Large intestine (tissue), 3 donors: ENCODE measurements at regions not wholly inside any gene's neighbourhood (a gene's known extent, or its start where the extent isn't known, plus 50 kb on each side); places are given as distances from the start of the nearest gene placed in this dataset.

Source experiments
- DNase-seq, 2 donors: peaks; one replicate each; pipeline versions ENCODE4 v3.0.0 to v3.0.0-alpha.2; 2013
- H3K27ac ChIP-seq: one replicate; pipeline ENCODE4 v1.5.1; 2013; ENCODE audit warnings: low read length
- H3K27me3 ChIP-seq: 2 replicates; pipeline ENCODE4 v1.6.1; 2013; ENCODE audit warnings: low read length; ENCODE audit not compliant: control insufficient read depth, insufficient read depth
- H3K36me3 ChIP-seq: 2 replicates; pipeline ENCODE4 v1.6.1; 2013; ENCODE audit warnings: low read length; ENCODE audit not compliant: control insufficient read depth, insufficient read depth
- H3K4me1 ChIP-seq: one replicate; pipeline ENCODE4 v1.6.1; 2013; ENCODE audit warnings: low read length; ENCODE audit not compliant: control insufficient read depth, insufficient read depth
- H3K4me3 ChIP-seq: one replicate; pipeline ENCODE4 v1.5.1; 2013; ENCODE audit warnings: low read length
- H3K9me3 ChIP-seq: one replicate; pipeline ENCODE4 v1.6.1; 2013; ENCODE audit warnings: mild to moderate bottlenecking, low read depth, low read length, moderate library complexity; ENCODE audit not compliant: control insufficient read depth
- WGBS: methylation state at CpG from one replicate; pipeline ENCODE4 v1.1.5; 2013; ENCODE audit warnings: low lambda C conversion rate; ENCODE audit not compliant: insufficient coverage; 5-methylcytosine and 5-hydroxymethylcytosine counted together

- no peak for DNase-seq
- H3K27me3 ChIP-seq, result no peaks in the 10 kb centered on the region
- H3K36me3 ChIP-seq, result no peaks in the 10 kb centered on the region
- no peaks in the 10 kb centered on the region for H3K9me3 ChIP-seq
- H3K4me3 ChIP-seq, result no peak overlapping the region
- no CpG with 5 or more reads among the region's 16 CpGs for WGBS
- H3K27ac ChIP-seq, result no peak overlapping the region
- no peaks in the 10 kb centered on the region for H3K4me1 ChIP-seq
These were observed 1977.7 kb upstream of the LRRTM1 start for GRCh38 chr2:82282111-82282882.

- no peaks in the 10 kb centered on the region for H3K9me3 ChIP-seq
- no peak overlapping the region for H3K4me3 ChIP-seq
- H3K36me3 ChIP-seq, result no peaks in the 10 kb centered on the region
- no peaks in the 10 kb centered on the region for H3K27me3 ChIP-seq
- DNase-seq, result no peak
- H3K27ac ChIP-seq, result no peak overlapping the region
- WGBS, result no CpG with 5 or more reads among the region's 1 CpG
- no peaks in the 10 kb centered on the region for H3K4me1 ChIP-seq
These were observed 1974.8 kb upstream of the LRRTM1 start for GRCh38 chr2:82279367-82279766.

GRCh38 chr2:82278416-82278815, 1973.9 kb upstream of the LRRTM1 start:
- DNase-seq, result no peak
- no peaks in the 10 kb centered on the region for H3K4me1 ChIP-seq
- no peak overlapping the region for H3K4me3 ChIP-seq
- H3K36me3 ChIP-seq, result no peaks in the 10 kb centered on the region
- no CpG with 5 or more reads among the region's 1 CpG for WGBS
- no peaks in the 10 kb centered on the region for H3K27me3 ChIP-seq
- no peaks in the 10 kb centered on the region for H3K9me3 ChIP-seq
- no peak overlapping the region for H3K27ac ChIP-seq

- Histone ChIP-seq H3K4me1 (no peaks in the 10 kb centered on the region), H3K27ac (no peak overlapping the region), H3K27me3 (no peaks in the 10 kb centered on the region), H3K4me3 (no peak overlapping the region), H3K36me3 (no peaks in the 10 kb centered on the region), H3K9me3 (no peaks in the 10 kb centered on the region)
- WGBS, result no CpG with 5 or more reads among the region's 2 CpGs
- no peak for DNase-seq
These were observed 1971.0 kb upstream of the LRRTM1 start for GRCh38 chr2:82275599-82275998.

DNA sequence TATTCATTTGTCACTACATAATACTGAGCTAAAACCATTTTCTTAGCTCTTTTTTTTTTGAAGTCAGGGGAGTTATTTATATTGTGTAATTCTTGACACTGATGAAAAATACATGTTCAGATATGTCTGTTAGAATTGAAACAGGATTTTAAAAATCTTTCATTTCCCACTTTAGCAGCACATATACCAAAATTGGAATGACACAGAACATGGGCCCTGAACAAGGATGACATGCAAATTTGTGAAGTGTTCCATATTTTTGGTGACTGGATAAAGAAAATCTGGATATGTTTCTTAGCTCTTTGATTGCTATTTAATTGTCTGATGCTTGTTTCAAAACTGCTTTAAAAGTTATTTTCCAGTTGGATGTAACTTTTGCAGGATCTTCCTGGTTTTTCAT, 1963.9 kb upstream of the LRRTM1 start:
- no peaks in the 10 kb centered on the region for H3K36me3 ChIP-seq
- H3K4me3 ChIP-seq, result no peak overlapping the region
- no peaks in the 10 kb centered on the region for H3K9me3 ChIP-seq
- no peak for DNase-seq
- no peak overlapping the region for H3K27ac ChIP-seq
- H3K4me1 ChIP-seq, result no peaks in the 10 kb centered on the region
- no peaks in the 10 kb centered on the region for H3K27me3 ChIP-seq

DNA sequence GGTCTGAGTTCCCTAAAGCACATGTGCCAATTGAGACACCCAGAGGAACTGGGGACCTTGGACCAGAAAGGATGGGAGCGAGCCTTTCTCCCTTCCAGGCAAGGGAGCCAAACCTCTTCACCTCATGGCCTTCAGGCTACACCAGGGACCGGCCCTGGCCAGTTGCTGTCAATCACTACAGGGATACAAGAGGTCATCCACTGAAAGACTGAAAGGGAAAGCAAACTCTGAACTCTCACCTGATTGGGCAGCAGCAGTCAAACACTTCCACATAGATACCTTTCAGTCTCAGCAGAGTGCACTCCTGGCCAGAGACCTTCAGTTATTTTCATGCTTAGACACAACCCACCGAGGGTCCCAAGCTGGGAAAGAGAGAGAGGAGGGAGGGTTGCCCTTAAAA, 1956.0 kb upstream of the LRRTM1 start:
- DNase-seq, result no peak
- Histone ChIP-seq H3K4me1 (no peaks in the 10 kb centered on the region), H3K4me3 (no peak overlapping the region), H3K36me3 (no peaks in the 10 kb centered on the region), H3K27ac (no peak overlapping the region), H3K9me3 (no peaks in the 10 kb centered on the region), H3K27me3 (no peaks in the 10 kb centered on the region)
- WGBS, result no CpG with 5 or more reads among the region's 3 CpGs

DNA sequence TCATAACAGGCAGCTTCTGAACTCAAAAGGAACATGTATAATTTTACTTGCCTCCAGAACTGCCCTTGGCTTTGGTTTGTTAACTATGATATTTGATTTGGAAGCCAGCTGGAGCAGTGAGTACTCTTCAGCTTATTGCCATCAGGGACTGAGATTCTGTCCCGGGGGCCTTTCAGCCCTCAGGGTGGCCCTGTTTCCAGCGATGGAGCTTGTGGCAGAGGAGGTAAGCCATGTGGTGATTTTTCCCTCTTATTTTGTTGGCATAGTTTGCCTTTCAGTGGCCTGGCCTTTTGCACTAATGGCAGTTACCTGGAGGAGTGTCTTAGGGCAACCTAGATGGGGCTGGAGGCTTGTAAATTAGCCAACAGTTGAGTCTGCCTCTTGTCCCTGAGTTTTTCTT, 1955.0 kb upstream of the LRRTM1 start:
- no peaks in the 10 kb centered on the region for H3K9me3 ChIP-seq
- H3K27me3 ChIP-seq, result no peaks in the 10 kb centered on the region
- H3K27ac ChIP-seq, result no peak overlapping the region
- H3K4me1 ChIP-seq, result no peaks in the 10 kb centered on the region
- DNase-seq, result no peak
- no CpG with 5 or more reads among the region's 2 CpGs for WGBS
- no peak overlapping the region for H3K4me3 ChIP-seq
- no peaks in the 10 kb centered on the region for H3K36me3 ChIP-seq

- no peaks in the 10 kb centered on the region for H3K4me1 ChIP-seq
- no peak for DNase-seq
- H3K9me3 ChIP-seq, result no peaks in the 10 kb centered on the region
- WGBS, result 83% methylated on average over 1 of the region's 2 CpGs
- H3K27ac ChIP-seq, result no peak overlapping the region
- H3K36me3 ChIP-seq, result no peaks in the 10 kb centered on the region
- no peaks in the 10 kb centered on the region for H3K27me3 ChIP-seq
- no peak overlapping the region for H3K4me3 ChIP-seq
These were observed 1953.4 kb upstream of the LRRTM1 start for GRCh38 chr2:82257796-82258555.

GRCh38 chr2:82256983-82257632, 1952.6 kb upstream of the LRRTM1 start:
- DNase-seq, result no peak
- Histone ChIP-seq H3K36me3 (no peaks in the 10 kb centered on the region), H3K9me3 (no peaks in the 10 kb centered on the region), H3K27ac (no peak overlapping the region), H3K27me3 (no peaks in the 10 kb centered on the region), H3K4me1 (no peaks in the 10 kb centered on the region), H3K4me3 (no peak overlapping the region)
- 100% methylated on average over 1 of the region's 11 CpGs for WGBS

DNA sequence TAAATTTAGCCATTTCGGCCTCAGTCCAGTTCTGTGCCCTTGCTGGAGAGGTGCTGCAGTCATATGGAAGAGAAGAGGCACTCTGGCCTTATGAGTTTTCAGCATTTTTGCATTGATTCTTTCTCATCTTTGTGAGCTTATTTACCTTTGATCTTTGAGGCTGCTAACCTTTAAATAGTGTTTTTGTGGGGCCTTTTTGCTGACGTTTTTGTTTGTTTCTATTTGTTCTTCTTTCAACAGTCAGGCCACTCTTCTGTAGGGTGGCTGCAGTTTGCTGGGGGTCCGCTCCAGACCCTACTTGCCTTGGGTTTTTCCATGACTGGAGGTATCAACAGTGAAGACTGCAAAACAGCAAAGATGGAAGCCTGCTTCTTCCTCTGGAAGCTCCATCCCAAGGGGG, 1951.7 kb upstream of the LRRTM1 start:
- Histone ChIP-seq H3K4me1 (no peaks in the 10 kb centered on the region), H3K4me3 (no peak overlapping the region), H3K36me3 (no peaks in the 10 kb centered on the region), H3K27ac (no peak overlapping the region), H3K27me3 (no peaks in the 10 kb centered on the region), H3K9me3 (no peaks in the 10 kb centered on the region)
- no CpG with 5 or more reads among the region's 3 CpGs for WGBS
- no peak for DNase-seq
